MM.1S (cell line): ENCODE measurements at regions not wholly inside any gene's neighbourhood (a gene's known extent, or its start where the extent isn't known, plus 50 kb on each side); places are given as distances from the start of the nearest gene placed in this dataset.

ENCODE experiments used
- DNase-seq: peaks from one replicate; pipeline ENCODE4 v3.0.0-alpha.2; 2015
- H2AFZ ChIP-seq: fragments of 300-600 bp; sonication (generic); 2 replicates; pipeline ENCODE4 v1.6.0; 2016; ENCODE audit warnings: antibody characterized with exemption, low read length
- H3F3A ChIP-seq: fragments of 300-600 bp; sonication (generic); 2 replicates; pipeline ENCODE4 v1.6.1; 2016; ENCODE audit warnings: mild to moderate bottlenecking, antibody characterized with exemption, low read length, moderate library complexity, mixed read lengths; ENCODE audit not compliant: insufficient read depth
- H3K27ac ChIP-seq: fragments of 300-600 bp; sonication (generic); 2 replicates; pipeline ENCODE4 v1.5.1; 2016; ENCODE audit warnings: mild to moderate bottlenecking, low read length
- H3K27me3 ChIP-seq: fragments of 300-600 bp; sonication (generic); replicated peaks from 2 replicates; pipeline ENCODE4 v1.6.0; 2016; ENCODE audit warnings: low read length; ENCODE audit not compliant: insufficient read depth
- H3K36me3 ChIP-seq: fragments of 300-600 bp; sonication (generic); replicated peaks from 2 replicates; pipeline ENCODE4 v1.6.1; 2016; ENCODE audit warnings: mild to moderate bottlenecking, low read length, mixed read lengths; ENCODE audit not compliant: insufficient read depth
- H3K4me1 ChIP-seq: fragments of 300-600 bp; sonication (generic); 2 replicates; pipeline ENCODE4 v1.6.1; 2016; ENCODE audit warnings: low read length, mixed read lengths
- H3K4me2 ChIP-seq: fragments of 300-600 bp; sonication (generic); 2 replicates; pipeline ENCODE4 v1.6.0; 2016; ENCODE audit warnings: low read depth, low read length
- H3K4me3 ChIP-seq: fragments of 300-600 bp; sonication (generic); 2 replicates; pipeline ENCODE4 v1.5.1; 2016; ENCODE audit warnings: low read length, mixed read lengths
- H3K79me2 ChIP-seq: fragments of 300-600 bp; sonication (generic); 2 replicates; pipeline ENCODE4 v1.6.1; 2016; ENCODE audit warnings: mixed run types, low read length, mixed read lengths
- H3K9ac ChIP-seq: fragments of 300-600 bp; sonication (generic); 2 replicates; pipeline ENCODE4 v1.6.1; 2016; ENCODE audit warnings: low read length, mixed read lengths
- H3K9me2 ChIP-seq: fragments of 300-600 bp; sonication (generic); replicated peaks from 2 replicates; pipeline ENCODE4 v1.6.1; 2016; ENCODE audit warnings: mild to moderate bottlenecking, low read length, mixed read lengths; ENCODE audit not compliant: insufficient read depth
- H3K9me3 ChIP-seq: fragments of 300-600 bp; sonication (generic); replicated peaks from 2 replicates; pipeline ENCODE4 v1.6.1; 2016; ENCODE audit warnings: mild to moderate bottlenecking, low read length, mixed read lengths; ENCODE audit not compliant: insufficient read depth
- H4K20me1 ChIP-seq: fragments of 300-600 bp; sonication (generic); 2 replicates; pipeline ENCODE4 v1.6.1; 2016; ENCODE audit warnings: mild to moderate bottlenecking, low read length, moderate library complexity, mixed read lengths; ENCODE audit not compliant: insufficient read depth
- EZH2 ChIP-seq: fragments of 300-600 bp; sonication (generic); optimal IDR thresholded peaks from 2 replicates; pipeline ENCODE3; 2017; ENCODE audit warnings: low read depth, mild to moderate bottlenecking, antibody characterized with exemption, low read length, mixed read lengths
- EZH2phosphoT487 ChIP-seq: fragments of 300-600 bp; sonication (generic); IDR thresholded peaks from 2 replicates; pipeline ENCODE4 v1.6.1; 2018; ENCODE audit warnings: antibody characterized with exemption, low read length
- TF ChIP-seq, protein P1 (sequence below): fragments of 300-600 bp; sonication (generic); IDR thresholded peaks from 2 replicates; pipeline ENCODE4 v1.5.1; 2016; ENCODE audit warnings: antibody characterized with exemption, low read length, mixed read lengths

- Histone ChIP-seq H3K27ac (no peak overlapping the region), H3K9me2 (no peaks in the 10 kb centered on the region), H3K4me3 (no peak overlapping the region), H3F3A (no peaks in the 10 kb centered on the region), H3K36me3 (no peaks in the 10 kb centered on the region), H4K20me1 (no peaks in the 10 kb centered on the region), H3K79me2 (no peaks in the 10 kb centered on the region), H3K4me1 (no peaks in the 10 kb centered on the region), H3K4me2 (no peak overlapping the region), H3K27me3 (no peaks in the 10 kb centered on the region), H3K9me3 (no peaks in the 10 kb centered on the region), H2AFZ (no peak overlapping the region), H3K9ac (no peak overlapping the region)
- TF ChIP-seq EZH2 (no peak), EZH2phosphoT487 (no peak)
- TF ChIP-seq, protein P1, sequence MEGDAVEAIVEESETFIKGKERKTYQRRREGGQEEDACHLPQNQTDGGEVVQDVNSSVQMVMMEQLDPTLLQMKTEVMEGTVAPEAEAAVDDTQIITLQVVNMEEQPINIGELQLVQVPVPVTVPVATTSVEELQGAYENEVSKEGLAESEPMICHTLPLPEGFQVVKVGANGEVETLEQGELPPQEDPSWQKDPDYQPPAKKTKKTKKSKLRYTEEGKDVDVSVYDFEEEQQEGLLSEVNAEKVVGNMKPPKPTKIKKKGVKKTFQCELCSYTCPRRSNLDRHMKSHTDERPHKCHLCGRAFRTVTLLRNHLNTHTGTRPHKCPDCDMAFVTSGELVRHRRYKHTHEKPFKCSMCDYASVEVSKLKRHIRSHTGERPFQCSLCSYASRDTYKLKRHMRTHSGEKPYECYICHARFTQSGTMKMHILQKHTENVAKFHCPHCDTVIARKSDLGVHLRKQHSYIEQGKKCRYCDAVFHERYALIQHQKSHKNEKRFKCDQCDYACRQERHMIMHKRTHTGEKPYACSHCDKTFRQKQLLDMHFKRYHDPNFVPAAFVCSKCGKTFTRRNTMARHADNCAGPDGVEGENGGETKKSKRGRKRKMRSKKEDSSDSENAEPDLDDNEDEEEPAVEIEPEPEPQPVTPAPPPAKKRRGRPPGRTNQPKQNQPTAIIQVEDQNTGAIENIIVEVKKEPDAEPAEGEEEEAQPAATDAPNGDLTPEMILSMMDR: no peak
- DNase-seq: peak; percentile 11
Observed at GRCh38 chr16:35533683-35534082, 2074.3 kb downstream of the TP53TG3F start.

DNA sequence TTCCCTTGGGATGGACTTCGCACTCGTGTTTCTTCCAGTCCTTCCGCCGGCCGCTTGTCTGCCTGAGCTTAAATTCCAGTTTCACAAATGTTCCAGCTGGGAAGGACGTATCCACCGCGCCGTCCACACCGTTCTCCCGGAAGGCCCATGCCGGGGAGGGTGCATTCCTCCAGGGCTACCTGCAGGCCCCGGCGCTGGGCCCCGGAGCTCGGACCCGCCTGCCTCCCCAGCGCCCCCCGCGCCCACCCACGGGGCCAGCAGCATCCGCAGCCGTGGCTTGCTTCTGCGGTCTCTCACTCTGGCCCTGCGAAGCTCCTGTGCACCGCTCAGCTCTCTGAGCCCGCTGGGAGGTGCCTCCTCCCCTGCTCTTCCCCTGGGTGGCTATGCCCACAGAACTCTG is 2084.1 kb downstream of the TP53TG3F start:
- H2AFZ ChIP-seq: no peak overlapping the region
- H3K27me3 ChIP-seq: no peaks in the 10 kb centered on the region
- no peaks in the 10 kb centered on the region for H3K4me1 ChIP-seq
- H3K79me2 ChIP-seq: no peaks in the 10 kb centered on the region
- H3K27ac ChIP-seq: no peak overlapping the region
- H4K20me1 ChIP-seq: no peaks in the 10 kb centered on the region
- DNase-seq: no peak
- no peaks in the 10 kb centered on the region for H3K9me3 ChIP-seq
- no peaks in the 10 kb centered on the region for H3F3A ChIP-seq
- no peak overlapping the region for H3K9ac ChIP-seq
- H3K36me3 ChIP-seq: no peaks in the 10 kb centered on the region
- H3K9me2 ChIP-seq: no peaks in the 10 kb centered on the region
- TF ChIP-seq, protein P1: no peak
- TF ChIP-seq EZH2phosphoT487: no peak
- no peak for TF ChIP-seq EZH2
- no peak overlapping the region for H3K4me3 ChIP-seq
- H3K4me2 ChIP-seq: no peak overlapping the region

GRCh38 chr16:35552763-35553162 is 2093.4 kb downstream of the TP53TG3F start:
- H3K9me2 ChIP-seq: no peaks in the 10 kb centered on the region
- TF ChIP-seq EZH2phosphoT487: no peak
- TF ChIP-seq EZH2: no peak
- TF ChIP-seq, protein P1: no peak
- H2AFZ ChIP-seq: no peak overlapping the region
- H3K27ac ChIP-seq: no peak overlapping the region
- no peak overlapping the region for H3K9ac ChIP-seq
- H3K4me2 ChIP-seq: no peak overlapping the region
- no peaks in the 10 kb centered on the region for H3K4me1 ChIP-seq
- H3F3A ChIP-seq: no peaks in the 10 kb centered on the region
- no peak overlapping the region for H3K4me3 ChIP-seq
- no peaks in the 10 kb centered on the region for H3K36me3 ChIP-seq
- H4K20me1 ChIP-seq: no peaks in the 10 kb centered on the region
- no peak for DNase-seq
- H3K79me2 ChIP-seq: no peaks in the 10 kb centered on the region
- no peaks in the 10 kb centered on the region for H3K9me3 ChIP-seq
- H3K27me3 ChIP-seq: no peaks in the 10 kb centered on the region
